NCI-H1105 treated with DMSO at 0.1 percent for 48 hours (cell line): ENCODE measurements at regions not wholly inside any gene's neighbourhood (a gene's known extent, or its start where the extent isn't known, plus 50 kb on each side); places are given as distances from the start of the nearest gene placed in this dataset.

Experiments
- DNase-seq: peaks from one replicate; lab custom pipeline; 2025; lab: John Stamatoyannopoulos, UW

- DNase-seq: peak; percentile 37
Observed at GRCh38 chr3:156620901-156621300, 53.5 kb upstream of the TIPARP start.

- DNase-seq: peak; percentile 99
Observed at GRCh38 chr3:156620260-156620659, 54.1 kb upstream of the TIPARP start.

GRCh38 chr3:156619376-156619775 lies 55.0 kb upstream of the TIPARP start:
- DNase-seq: no peak

GRCh38 chr3:156617781-156618180 lies 56.6 kb upstream of the TIPARP start:
- no peak for DNase-seq

GRCh38 chr3:156617145-156617544 lies 57.2 kb upstream of the TIPARP start:
- DNase-seq: no peak

- DNase-seq: no peak
Observed at GRCh38 chr3:156615592-156616173, 58.7 kb upstream of the TIPARP start.

GRCh38 chr3:156614642-156615511 lies 59.5 kb upstream of the TIPARP start:
- DNase-seq: no peak

GRCh38 chr3:156612903-156613302 lies 58.0 kb upstream of the SSR3 start:
- DNase-seq: no peak

GRCh38 chr3:156611870-156612494 lies 57.1 kb upstream of the SSR3 start:
- no peak for DNase-seq

- no peak for DNase-seq
Observed at GRCh38 chr3:156610154-156610553, 55.2 kb upstream of the SSR3 start.

- no peak for DNase-seq
Observed at GRCh38 chr3:156609546-156609945, 54.6 kb upstream of the SSR3 start.

GRCh38 chr3:156608601-156609514 lies 53.9 kb upstream of the SSR3 start:
- no peak for DNase-seq

- DNase-seq: no peak
Observed at GRCh38 chr3:156606729-156607128, 51.8 kb upstream of the SSR3 start.

- no peak for DNase-seq
Observed at GRCh38 chr3:156605686-156606605, 51.0 kb upstream of the SSR3 start.

GRCh38 chr3:156604642-156605144 lies 49.8 kb upstream of the SSR3 start:
- no peak for DNase-seq
